NCI-H2227 treated with DMSO at 0.1 percent for 48 hours (cell line): ENCODE measurements at regions not wholly inside any gene's neighbourhood (a gene's known extent, or its start where the extent isn't known, plus 50 kb on each side); places are given as distances from the start of the nearest gene placed in this dataset.

Source experiments
- DNase-seq: peaks from one replicate; lab custom pipeline; 2025; lab: John Stamatoyannopoulos, UW

- DNase-seq = no peak
These were observed 298.3 kb downstream of the ICOS start for GRCh38 chr2:204234879-204235278.

DNA sequence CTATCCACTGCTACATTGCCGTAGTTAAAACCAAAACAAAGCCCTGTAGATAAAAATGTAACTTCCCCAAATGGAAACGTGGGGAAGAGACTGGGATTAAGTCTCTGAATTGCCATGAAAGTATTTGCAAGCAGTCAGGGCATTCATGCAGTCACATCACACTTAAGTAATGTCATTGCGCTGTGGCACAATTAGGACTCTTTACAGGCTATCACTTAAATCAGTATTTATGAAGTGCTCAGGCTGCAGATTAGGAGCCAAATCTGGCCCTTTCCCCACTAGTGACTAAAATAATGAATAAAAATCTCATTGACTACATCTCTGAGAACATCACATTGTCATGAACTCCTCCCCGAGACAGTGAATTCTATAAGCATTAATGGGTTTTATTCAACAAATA, 300.9 kb downstream of the ICOS start:
- DNase-seq = no peak

DNA sequence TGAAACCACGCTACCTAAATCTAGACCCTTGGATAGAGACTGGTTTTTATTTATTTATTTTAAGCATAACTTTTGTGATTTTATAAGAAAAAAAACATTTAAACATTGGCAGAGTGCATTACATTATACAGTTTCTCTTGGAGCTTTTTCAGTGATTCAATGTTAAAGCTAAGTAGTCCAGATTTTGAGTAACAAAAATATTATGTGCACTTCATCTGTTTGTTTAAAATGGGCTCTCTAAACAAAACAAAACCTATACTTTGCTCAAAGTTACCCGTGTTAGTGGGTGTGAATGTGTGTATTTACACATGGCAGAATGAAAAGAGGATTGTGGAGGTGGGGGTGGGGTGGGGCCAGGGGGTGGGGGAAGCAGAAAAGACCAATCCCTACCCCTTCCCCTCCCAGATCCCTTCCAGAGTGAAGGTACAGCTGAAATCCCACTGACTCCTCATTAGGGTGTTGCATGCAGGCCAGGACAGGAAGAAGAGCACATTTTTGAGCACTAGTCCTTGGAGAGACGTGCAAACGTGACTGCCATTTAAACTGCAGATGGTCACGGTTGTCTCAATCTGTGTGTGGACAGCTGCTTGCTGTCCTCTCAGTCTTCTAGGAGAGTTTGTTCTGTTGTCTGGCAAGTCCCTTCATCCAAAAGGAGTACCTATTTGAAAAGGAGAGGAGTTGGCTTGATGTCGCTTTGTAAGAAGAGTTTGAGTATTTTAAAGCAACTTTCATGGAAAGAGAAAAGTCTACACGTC, 303.0 kb downstream of the ICOS start:
- DNase-seq = no peak

DNA sequence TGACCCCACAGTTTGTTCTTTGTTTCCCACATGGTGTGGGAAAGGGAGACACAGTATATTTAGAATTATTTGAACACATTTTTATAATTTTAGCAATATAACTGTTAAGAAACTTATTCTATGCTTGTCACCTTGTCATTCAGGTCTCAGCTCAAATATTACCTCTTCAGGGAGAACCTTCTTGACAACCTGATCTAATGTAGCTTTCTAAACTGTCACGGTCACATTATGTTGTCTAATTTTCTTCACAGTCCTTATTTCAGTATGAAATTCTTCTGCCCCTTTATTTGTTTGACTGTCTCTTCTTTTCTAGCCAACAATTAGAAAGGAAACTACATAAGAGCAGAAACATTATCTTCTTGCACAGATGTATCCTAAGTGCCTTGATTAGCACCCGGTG, 304.3 kb upstream of the PARD3B start:
- no peak for DNase-seq

GRCh38 chr2:204249437-204249836, 295.8 kb upstream of the PARD3B start:
- DNase-seq = no peak

- no peak for DNase-seq
These were observed 294.6 kb upstream of the PARD3B start for GRCh38 chr2:204250692-204251091.

DNA sequence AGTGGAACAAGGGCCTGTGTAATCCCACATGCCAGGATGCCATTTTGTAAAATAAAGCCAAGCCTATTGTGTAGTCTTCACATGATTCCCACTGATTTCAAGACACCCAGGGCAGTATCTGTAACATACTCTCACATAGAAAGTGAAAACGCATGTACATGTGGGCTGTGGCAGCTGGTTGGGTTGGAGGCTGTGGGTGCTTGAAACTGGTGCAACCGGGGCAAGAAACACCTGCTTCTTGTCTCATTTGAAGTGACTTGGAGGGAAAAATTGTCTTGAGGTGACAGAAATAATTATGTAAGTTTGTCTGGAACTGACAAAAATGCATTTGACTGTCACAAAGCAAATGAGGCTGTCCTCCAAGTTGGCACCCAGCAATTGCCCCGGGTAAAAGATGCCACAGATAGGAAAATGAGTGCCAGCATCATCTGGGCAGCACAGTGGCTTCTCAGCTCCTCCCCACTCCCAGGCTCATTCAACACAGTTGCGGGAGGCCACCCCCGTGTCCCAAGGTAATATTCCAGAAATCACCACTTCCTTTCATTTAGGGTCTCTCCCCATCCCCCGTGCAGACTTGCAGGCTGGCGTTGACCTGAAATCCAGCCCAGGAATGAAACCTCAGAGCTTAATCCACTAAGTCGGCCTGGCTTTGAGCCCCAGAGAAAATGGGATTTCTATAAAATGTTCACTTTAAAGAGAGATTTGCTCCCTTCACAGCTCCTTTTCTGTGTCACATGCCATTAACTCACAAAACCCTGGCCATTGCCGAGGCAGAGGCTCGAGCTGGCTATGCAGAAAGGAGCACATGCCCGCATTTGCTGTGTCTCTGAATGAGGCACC, 293.9 kb upstream of the PARD3B start:
- DNase-seq = no peak

- no peak for DNase-seq
These were observed 293.3 kb upstream of the PARD3B start for GRCh38 chr2:204251998-204252376.

- no peak for DNase-seq
These were observed 290.2 kb upstream of the PARD3B start for GRCh38 chr2:204255071-204255470.

- DNase-seq = peak; percentile 24
These were observed 289.7 kb upstream of the PARD3B start for GRCh38 chr2:204255526-204255925.

GRCh38 chr2:204257781-204258180, 287.5 kb upstream of the PARD3B start:
- DNase-seq = no peak

- no peak for DNase-seq
These were observed 286.4 kb upstream of the PARD3B start for GRCh38 chr2:204258890-204259289.

- DNase-seq = peak; percentile 84
These were observed 285.0 kb upstream of the PARD3B start for GRCh38 chr2:204260162-204260877.

- DNase-seq = no peak
These were observed 284.4 kb upstream of the PARD3B start for GRCh38 chr2:204260901-204261300.

- no peak for DNase-seq
These were observed 283.4 kb upstream of the PARD3B start for GRCh38 chr2:204261846-204262245.

DNA sequence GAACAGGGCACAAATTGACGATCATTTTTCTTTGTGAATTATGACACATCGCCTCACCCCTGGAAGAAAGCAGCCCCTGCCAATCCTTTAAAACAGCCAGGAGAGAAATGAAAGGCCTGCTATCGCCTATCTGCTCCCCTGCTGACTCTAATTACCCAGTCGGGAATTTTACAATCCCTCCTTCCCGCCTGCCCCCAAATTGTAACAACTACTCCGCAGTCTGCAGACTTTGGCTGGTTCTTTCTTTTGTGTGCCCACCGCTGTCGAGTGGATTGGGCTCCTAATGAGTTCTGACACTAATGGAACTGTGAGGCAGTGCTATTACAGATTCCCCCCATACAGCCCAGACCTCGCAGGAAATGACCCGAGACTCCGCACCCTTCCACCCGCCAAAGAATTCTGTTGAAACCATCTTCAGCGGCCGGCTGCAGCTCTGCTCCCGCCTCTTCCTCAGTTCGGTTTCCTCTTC, 281.2 kb upstream of the PARD3B start:
- peak; percentile 98 for DNase-seq

- peak; percentile 71 for DNase-seq
These were observed 280.6 kb upstream of the PARD3B start for GRCh38 chr2:204264621-204265140.

DNA sequence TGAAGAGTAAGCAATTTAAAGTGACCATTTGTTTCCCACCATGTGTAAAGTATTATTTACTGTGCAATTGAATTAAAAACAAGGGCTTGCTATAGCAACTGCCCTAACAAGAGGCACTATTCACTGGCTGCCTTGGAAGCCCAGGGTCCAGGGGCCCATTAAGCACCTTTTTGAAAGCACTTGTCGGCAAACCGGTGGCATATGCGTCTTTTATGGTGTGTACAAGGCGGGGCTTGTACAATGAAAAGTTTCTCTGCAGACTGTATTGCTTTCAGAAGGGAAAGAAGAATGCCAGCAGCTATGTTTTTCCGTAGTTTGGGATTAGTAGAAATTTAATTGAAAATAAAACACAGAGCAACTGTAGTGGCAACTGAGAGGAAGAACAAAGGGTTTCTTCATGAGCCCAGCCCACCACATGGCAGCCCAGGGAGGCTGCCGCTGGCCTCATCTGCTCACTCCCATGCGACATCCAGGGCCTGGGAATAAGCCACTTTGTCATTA, 279.5 kb upstream of the PARD3B start:
- peak; percentile 36 for DNase-seq

GRCh38 chr2:204268458-204268857, 276.8 kb upstream of the PARD3B start:
- no peak for DNase-seq

DNA sequence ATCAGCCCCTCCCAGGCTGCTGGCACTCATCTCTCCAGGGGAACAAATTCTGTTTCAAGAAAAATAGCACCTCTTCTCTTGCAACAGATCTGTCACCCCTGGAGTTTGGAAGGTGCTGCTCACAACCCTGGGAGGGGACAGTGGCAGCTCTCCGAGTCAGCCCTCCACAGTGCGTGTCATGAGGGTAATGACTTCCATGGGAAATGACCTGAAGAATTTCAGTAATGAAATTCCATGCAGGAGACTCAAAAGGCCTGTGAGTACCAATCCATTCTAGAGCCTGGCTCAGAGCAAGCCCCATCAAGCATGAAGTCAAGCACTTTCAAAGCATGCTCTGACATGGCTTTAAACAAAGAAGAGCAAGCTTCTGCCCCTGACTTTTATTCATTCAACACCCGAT, 276.3 kb upstream of the PARD3B start:
- no peak for DNase-seq

DNA sequence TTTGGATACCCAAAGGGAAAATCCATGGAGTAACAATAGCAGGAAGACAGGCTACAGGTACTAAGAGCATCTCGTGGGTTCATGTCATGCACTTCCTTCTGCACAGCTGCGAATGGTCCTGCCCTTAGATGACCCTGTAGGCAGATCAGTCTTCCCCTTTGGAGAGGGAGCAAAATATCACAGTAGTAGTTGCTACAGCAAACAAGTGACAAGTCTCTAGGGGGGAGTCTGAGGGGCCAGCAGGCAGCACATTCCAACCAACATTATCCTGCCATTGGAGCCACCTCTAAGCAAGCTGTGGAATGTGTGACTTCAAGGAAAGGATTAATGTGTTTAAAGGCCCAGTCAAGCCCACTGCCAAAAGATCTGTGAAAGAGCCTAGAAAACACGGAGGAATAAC, 273.2 kb upstream of the PARD3B start:
- no peak for DNase-seq

DNA sequence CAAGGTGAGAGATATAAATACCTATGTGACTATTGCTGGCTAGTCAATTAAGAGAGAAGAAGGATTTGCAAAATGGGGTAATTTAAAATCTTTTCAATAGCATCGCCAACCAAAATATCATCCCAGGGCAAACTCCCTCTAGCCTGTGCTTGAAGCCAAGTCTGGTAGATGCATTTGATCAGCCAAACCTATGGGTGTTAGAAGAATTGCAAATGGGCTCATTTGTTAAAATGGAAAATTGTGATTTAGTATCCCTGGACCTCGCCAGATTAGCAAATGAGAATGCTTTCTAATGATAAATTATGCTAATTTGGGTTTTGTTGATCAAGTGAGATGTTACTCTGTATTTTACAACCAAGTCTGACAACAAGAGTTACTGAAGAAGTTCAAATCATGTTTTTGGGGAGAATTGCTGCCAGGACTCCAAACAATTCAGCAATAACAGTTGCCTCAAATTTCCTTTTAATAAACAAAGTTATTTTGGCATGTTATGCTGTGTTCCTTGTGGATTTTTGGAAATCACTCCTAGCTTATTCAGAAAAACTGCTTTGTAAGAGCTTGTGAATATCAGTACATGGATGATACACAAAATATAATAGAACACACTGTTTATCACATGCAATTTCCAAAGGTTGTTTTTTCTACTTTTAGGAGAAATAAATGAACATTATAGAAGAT, 272.5 kb upstream of the PARD3B start:
- DNase-seq = no peak
